ENCODE measurements at regions not wholly inside any gene's neighbourhood (a gene's known extent, or its start where the extent isn't known, plus 50 kb on each side); places are given as distances from the start of the nearest gene placed in this dataset.

GRCh38 chr1:115461526-115461925 is 123.5 kb upstream of the NGF start:
- TF ChIP-seq EZH2 (IDR thresholded peaks at IDR 0.05) = no peak
- TF ChIP-seq POLR2AphosphoS5 (IDR thresholded peaks at IDR 0.05; ENCODE audit: borderline replicate concordance, low read depth, low read length) = no peak
